GM23338 (cell line): ENCODE measurements at regions not wholly inside any gene's neighbourhood (a gene's known extent, or its start where the extent isn't known, plus 50 kb on each side); places are given as distances from the start of the nearest gene placed in this dataset.

Experiments used
- ATAC-seq: fragments of 200-7000 bp; cut with Tn5 transposase; 3 replicates; pipeline ENCODE4 v1.9.1; 2020
- DNase-seq: peaks from one replicate; pipeline ENCODE4 v3.0.0-alpha.2; 2015; ENCODE audit warnings: low spot score
- H2AFZ ChIP-seq: fragments of 200-600 bp; sonication (generic); 2 replicates; pipeline ENCODE4 v1.8.0; 2016; ENCODE audit warnings: antibody characterized with exemption, mild to moderate bottlenecking, moderate library complexity
- H3F3A ChIP-seq: fragments of 200-600 bp; sonication (generic); replicated peaks from 2 replicates; pipeline ENCODE4 v1.8.0; 2017; ENCODE audit warnings: antibody characterized with exemption, mixed run types, low read depth
- H3K27ac ChIP-seq: fragments of 200-600 bp; sonication (generic); 2 replicates; pipeline ENCODE4 v1.6.1; 2016; ENCODE audit warnings: low read depth
- H3K27me3 ChIP-seq: fragments of 200-600 bp; sonication (generic); 2 replicates; pipeline ENCODE4 v1.8.0; 2016; ENCODE audit warnings: mild to moderate bottlenecking, mixed run types, moderate library complexity; ENCODE audit not compliant: insufficient read depth
- H3K36me3 ChIP-seq: fragments of 200-600 bp; sonication (generic); 2 replicates; pipeline ENCODE4 v1.8.0; 2016; ENCODE audit warnings: mild to moderate bottlenecking; ENCODE audit not compliant: insufficient read depth
- H3K4me1 ChIP-seq: fragments of 200-600 bp; sonication (generic); 2 replicates; pipeline ENCODE4 v1.8.0; 2016; ENCODE audit warnings: mild to moderate bottlenecking, moderate library complexity; ENCODE audit not compliant: insufficient read depth
- H3K4me2 ChIP-seq: fragments of 200-600 bp; sonication (generic); 2 replicates; pipeline ENCODE4 v1.7.1; 2017; ENCODE audit warnings: mixed run types
- H3K4me3 ChIP-seq: fragments of 200-600 bp; sonication (generic); 2 replicates; pipeline ENCODE4 v1.6.1; 2016; ENCODE audit warnings: mixed run types
- H3K79me2 ChIP-seq: fragments of 200-600 bp; sonication (generic); replicated peaks from 2 replicates; pipeline ENCODE4 v1.8.0; 2017; ENCODE audit warnings: mild to moderate bottlenecking; ENCODE audit not compliant: insufficient read depth
- H3K9me2 ChIP-seq: fragments of 200-600 bp; sonication (generic); 2 replicates; pipeline ENCODE4 v1.8.0; 2017; ENCODE audit not compliant: insufficient read depth
- H4K20me1 ChIP-seq: fragments of 200-600 bp; sonication (generic); replicated peaks from 2 replicates; pipeline ENCODE4 v1.8.0; 2017; ENCODE audit warnings: mild to moderate bottlenecking; ENCODE audit not compliant: insufficient read depth
- H3K27ac Mint-ChIP-seq: 2 replicates; pipeline ENCODE4 v1.8.0; 2020; ENCODE audit warnings: inconsistent platforms, mild to moderate bottlenecking, moderate library complexity, mixed read lengths
- H3K27me3 Mint-ChIP-seq: 3 replicates; pipeline ENCODE4 v1.8.0; 2022; ENCODE audit warnings: low read depth, mild to moderate bottlenecking, moderate library complexity, mixed read lengths, inconsistent platforms; ENCODE audit not compliant: insufficient read depth, poor library complexity
- H3K36me3 Mint-ChIP-seq: 3 replicates; pipeline ENCODE4 v1.8.0; 2021; ENCODE audit warnings: low read depth, mild to moderate bottlenecking, inconsistent platforms, moderate library complexity, mixed read lengths
- H3K4me1 Mint-ChIP-seq: 3 replicates; pipeline ENCODE4 v1.8.0; 2020; ENCODE audit warnings: mild to moderate bottlenecking, inconsistent platforms, mixed read lengths
- H3K4me3 Mint-ChIP-seq: 3 replicates; pipeline ENCODE4 v1.8.0; 2021; ENCODE audit warnings: moderate library complexity, mild to moderate bottlenecking, inconsistent platforms, mixed read lengths
- H3K9me3 Mint-ChIP-seq: 3 replicates; pipeline ENCODE4 v1.8.0; 2020; ENCODE audit warnings: moderate library complexity, mild to moderate bottlenecking, inconsistent platforms, mixed read lengths
- CREB1 ChIP-seq: fragments of 250-450 bp; sonication (Bioruptor Pico); IDR thresholded peaks from 2 replicates; pipeline ENCODE4 v1.5.0; 2020; ENCODE audit warnings: low read depth, mild to moderate bottlenecking, moderate library complexity
- EZH2phosphoT487 ChIP-seq: fragments of 200-600 bp; sonication (generic); IDR thresholded peaks from one replicate; pipeline ENCODE4 v1.8.1; 2018; ENCODE audit warnings: antibody characterized with exemption; ENCODE audit not compliant: unreplicated experiment
- NANOG ChIP-seq: IDR thresholded peaks from 2 replicates; pipeline ENCODE4 v1.6.1; 2016; ENCODE audit warnings: antibody characterized with exemption, borderline replicate concordance
- ZNF331 ChIP-seq: fragments of 250-450 bp; sonication (Bioruptor Pico); IDR thresholded peaks from 2 replicates; pipeline ENCODE4 v1.5.0; 2020; ENCODE audit warnings: low read depth, mild to moderate bottlenecking, moderate library complexity
- TF ChIP-seq, protein P1 (sequence below): fragments of 250-450 bp; sonication (Bioruptor Pico); IDR thresholded peaks from 2 replicates; pipeline ENCODE4 v1.5.0; 2020; ENCODE audit warnings: mild to moderate bottlenecking, moderate library complexity
- TF ChIP-seq, protein P2 (sequence below), 2 experiments: fragments of 200-600 bp in 1 of 2; sonication (generic) in 1 of 2; conservative IDR thresholded peaks; 2 replicates each; pipeline versions ENCODE4 v1.5.1 to v1.6.1; 2016 to 2017; ENCODE audit warnings: antibody characterized with exemption in 2 of 2, low read depth in 2 of 2, mild to moderate bottlenecking in 2 of 2, moderate library complexity in 1 of 2
- TF ChIP-seq, protein P3 (sequence below): IDR thresholded peaks from one replicate; pipeline ENCODE4 v1.6.1; 2018; ENCODE audit warnings: antibody characterized with exemption; ENCODE audit not compliant: unreplicated experiment

DNA sequence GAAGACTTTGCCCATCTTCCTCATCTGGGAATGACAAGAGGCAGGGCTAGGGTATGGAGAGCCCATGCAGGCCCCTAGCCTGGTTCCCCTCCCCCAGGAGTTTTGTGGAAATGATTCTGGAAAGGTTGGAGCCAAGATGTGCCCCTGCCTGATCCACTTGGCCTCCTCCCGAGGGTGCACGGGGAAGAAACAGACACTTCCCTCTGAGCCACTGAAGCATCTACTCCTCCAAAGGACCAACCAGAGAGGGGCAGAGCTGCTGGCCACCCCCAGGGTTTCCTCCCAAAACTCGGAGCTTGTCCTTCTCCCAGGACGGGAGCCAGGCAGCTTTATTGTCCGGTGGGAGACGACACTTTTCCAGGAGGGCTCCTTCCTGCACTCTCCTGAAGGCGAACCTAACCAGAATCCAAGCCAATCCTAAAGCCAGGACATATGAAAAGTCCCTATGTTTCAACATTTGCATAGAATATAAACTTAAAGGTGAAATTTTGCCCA lies 149.2 kb upstream of the COPS8 start (continued):
- TF ChIP-seq, protein P1, sequence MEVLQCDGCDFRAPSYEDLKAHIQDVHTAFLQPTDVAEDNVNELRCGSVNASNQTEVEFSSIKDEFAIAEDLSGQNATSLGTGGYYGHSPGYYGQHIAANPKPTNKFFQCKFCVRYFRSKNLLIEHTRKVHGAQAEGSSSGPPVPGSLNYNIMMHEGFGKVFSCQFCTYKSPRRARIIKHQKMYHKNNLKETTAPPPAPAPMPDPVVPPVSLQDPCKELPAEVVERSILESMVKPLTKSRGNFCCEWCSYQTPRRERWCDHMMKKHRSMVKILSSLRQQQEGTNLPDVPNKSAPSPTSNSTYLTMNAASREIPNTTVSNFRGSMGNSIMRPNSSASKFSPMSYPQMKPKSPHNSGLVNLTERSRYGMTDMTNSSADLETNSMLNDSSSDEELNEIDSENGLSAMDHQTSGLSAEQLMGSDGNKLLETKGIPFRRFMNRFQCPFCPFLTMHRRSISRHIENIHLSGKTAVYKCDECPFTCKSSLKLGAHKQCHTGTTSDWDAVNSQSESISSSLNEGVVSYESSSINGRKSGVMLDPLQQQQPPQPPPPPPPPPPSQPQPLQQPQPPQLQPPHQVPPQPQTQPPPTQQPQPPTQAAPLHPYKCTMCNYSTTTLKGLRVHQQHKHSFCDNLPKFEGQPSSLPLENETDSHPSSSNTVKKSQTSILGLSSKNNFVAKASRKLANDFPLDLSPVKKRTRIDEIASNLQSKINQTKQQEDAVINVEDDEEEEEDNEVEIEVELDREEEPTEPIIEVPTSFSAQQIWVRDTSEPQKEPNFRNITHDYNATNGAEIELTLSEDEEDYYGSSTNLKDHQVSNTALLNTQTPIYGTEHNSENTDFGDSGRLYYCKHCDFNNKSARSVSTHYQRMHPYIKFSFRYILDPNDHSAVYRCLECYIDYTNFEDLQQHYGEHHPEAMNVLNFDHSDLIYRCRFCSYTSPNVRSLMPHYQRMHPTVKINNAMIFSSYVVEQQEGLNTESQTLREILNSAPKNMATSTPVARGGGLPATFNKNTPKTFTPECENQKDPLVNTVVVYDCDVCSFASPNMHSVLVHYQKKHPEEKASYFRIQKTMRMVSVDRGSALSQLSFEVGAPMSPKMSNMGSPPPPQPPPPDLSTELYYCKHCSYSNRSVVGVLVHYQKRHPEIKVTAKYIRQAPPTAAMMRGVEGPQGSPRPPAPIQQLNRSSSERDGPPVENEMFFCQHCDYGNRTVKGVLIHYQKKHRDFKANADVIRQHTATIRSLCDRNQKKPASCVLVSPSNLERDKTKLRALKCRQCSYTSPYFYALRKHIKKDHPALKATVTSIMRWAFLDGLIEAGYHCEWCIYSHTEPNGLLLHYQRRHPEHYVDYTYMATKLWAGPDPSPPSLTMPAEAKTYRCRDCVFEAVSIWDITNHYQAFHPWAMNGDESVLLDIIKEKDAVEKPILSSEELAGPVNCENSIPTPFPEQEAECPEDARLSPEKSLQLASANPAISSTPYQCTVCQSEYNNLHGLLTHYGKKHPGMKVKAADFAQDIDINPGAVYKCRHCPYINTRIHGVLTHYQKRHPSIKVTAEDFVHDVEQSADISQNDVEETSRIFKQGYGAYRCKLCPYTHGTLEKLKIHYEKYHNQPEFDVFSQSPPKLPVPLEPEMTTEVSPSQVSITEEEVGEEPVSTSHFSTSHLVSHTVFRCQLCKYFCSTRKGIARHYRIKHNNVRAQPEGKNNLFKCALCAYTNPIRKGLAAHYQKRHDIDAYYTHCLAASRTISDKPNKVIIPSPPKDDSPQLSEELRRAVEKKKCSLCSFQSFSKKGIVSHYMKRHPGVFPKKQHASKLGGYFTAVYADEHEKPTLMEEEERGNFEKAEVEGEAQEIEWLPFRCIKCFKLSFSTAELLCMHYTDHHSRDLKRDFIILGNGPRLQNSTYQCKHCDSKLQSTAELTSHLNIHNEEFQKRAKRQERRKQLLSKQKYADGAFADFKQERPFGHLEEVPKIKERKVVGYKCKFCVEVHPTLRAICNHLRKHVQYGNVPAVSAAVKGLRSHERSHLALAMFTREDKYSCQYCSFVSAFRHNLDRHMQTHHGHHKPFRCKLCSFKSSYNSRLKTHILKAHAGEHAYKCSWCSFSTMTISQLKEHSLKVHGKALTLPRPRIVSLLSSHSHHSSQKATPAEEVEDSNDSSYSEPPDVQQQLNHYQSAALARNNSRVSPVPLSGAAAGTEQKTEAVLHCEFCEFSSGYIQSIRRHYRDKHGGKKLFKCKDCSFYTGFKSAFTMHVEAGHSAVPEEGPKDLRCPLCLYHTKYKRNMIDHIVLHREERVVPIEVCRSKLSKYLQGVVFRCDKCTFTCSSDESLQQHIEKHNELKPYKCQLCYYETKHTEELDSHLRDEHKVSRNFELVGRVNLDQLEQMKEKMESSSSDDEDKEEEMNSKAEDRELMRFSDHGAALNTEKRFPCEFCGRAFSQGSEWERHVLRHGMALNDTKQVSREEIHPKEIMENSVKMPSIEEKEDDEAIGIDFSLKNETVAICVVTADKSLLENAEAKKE, result no peak
- no peak for TF ChIP-seq ZNF331 (CRISPR knock-in tag)
- TF ChIP-seq, protein P2, sequence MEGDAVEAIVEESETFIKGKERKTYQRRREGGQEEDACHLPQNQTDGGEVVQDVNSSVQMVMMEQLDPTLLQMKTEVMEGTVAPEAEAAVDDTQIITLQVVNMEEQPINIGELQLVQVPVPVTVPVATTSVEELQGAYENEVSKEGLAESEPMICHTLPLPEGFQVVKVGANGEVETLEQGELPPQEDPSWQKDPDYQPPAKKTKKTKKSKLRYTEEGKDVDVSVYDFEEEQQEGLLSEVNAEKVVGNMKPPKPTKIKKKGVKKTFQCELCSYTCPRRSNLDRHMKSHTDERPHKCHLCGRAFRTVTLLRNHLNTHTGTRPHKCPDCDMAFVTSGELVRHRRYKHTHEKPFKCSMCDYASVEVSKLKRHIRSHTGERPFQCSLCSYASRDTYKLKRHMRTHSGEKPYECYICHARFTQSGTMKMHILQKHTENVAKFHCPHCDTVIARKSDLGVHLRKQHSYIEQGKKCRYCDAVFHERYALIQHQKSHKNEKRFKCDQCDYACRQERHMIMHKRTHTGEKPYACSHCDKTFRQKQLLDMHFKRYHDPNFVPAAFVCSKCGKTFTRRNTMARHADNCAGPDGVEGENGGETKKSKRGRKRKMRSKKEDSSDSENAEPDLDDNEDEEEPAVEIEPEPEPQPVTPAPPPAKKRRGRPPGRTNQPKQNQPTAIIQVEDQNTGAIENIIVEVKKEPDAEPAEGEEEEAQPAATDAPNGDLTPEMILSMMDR (conservative IDR thresholded peaks at IDR 0.05; ENCODE audit: low read depth in 2 of 2), result no peak
- TF ChIP-seq CREB1, result no peak
- TF ChIP-seq NANOG, result no peak
- no peak for TF ChIP-seq EZH2phosphoT487

DNA sequence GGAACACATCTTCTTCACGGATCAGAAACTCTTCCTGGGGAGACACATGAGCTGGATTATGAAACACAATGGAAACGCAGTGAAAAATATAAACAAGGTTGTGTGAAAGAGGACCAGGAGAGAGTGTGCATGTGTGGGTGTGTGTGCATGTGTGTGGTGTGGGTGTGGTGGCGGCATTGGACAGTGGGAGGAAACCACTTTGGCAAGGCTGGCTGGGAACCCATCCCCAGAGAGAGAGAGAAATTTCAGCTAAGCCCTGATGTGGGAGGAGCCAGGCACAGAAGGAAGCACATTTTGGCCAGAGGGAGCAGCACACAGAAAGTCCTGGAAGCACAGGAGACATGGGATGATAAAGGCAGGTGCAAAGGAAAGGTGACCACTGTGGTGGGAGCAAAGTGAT lies 147.6 kb upstream of the COPS8 start:
- H3K4me3 Mint-ChIP-seq, result no peak overlapping the region

More for the DNA sequence above, 147.6 kb upstream of the COPS8 start:
- Histone ChIP-seq H3K4me2 (no peak overlapping the region), H3K27me3 (no peaks in the 10 kb centered on the region), H3K4me1 (no peaks in the 10 kb centered on the region), H2AFZ (no peak overlapping the region), H3F3A (no peaks in the 10 kb centered on the region), H3K9me2 (0 out of 2 replicates have a peak, but pooled peaks cover 2% of the 10 kb centered on the region), H3K27ac (no peak overlapping the region), H3K36me3 (no peaks in the 10 kb centered on the region), H4K20me1 (no peaks in the 10 kb centered on the region), H3K4me3 (no peak overlapping the region), H3K79me2 (no peaks in the 10 kb centered on the region)
- Mint-ChIP-seq H3K9me3 (no peaks in the 10 kb centered on the region), H3K36me3 (no peaks in the 10 kb centered on the region), H3K27ac (no peak overlapping the region), H3K4me1 (peaks cover 8% of the 10 kb centered on the region; the same call in 2 of the 3 replicates), H3K27me3 (peaks cover 12% of the 10 kb centered on the region)
- no peak for ATAC-seq
- TF ChIP-seq, protein P3, sequence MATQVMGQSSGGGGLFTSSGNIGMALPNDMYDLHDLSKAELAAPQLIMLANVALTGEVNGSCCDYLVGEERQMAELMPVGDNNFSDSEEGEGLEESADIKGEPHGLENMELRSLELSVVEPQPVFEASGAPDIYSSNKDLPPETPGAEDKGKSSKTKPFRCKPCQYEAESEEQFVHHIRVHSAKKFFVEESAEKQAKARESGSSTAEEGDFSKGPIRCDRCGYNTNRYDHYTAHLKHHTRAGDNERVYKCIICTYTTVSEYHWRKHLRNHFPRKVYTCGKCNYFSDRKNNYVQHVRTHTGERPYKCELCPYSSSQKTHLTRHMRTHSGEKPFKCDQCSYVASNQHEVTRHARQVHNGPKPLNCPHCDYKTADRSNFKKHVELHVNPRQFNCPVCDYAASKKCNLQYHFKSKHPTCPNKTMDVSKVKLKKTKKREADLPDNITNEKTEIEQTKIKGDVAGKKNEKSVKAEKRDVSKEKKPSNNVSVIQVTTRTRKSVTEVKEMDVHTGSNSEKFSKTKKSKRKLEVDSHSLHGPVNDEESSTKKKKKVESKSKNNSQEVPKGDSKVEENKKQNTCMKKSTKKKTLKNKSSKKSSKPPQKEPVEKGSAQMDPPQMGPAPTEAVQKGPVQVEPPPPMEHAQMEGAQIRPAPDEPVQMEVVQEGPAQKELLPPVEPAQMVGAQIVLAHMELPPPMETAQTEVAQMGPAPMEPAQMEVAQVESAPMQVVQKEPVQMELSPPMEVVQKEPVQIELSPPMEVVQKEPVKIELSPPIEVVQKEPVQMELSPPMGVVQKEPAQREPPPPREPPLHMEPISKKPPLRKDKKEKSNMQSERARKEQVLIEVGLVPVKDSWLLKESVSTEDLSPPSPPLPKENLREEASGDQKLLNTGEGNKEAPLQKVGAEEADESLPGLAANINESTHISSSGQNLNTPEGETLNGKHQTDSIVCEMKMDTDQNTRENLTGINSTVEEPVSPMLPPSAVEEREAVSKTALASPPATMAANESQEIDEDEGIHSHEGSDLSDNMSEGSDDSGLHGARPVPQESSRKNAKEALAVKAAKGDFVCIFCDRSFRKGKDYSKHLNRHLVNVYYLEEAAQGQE, result no peak
- no peak for DNase-seq
